ENCODE measurements at regions not wholly inside any gene's neighbourhood (a gene's known extent, or its start where the extent isn't known, plus 50 kb on each side); places are given as distances from the start of the nearest gene placed in this dataset.
A peak's percentile ranks its signal among the peaks of the same experiment; 100 is the strongest.

- no peak for DNase-seq
These were observed 75.4 kb downstream of the VCPKMT start for GRCh38 chr14:50040895-50041465.

- DNase-seq: no peak
These were observed 74.4 kb downstream of the VCPKMT start for GRCh38 chr14:50041980-50042379.

GRCh38 chr14:50044042-50044651 lies 72.2 kb downstream of the VCPKMT start:
- no peak for DNase-seq

- peak; percentile 41 for DNase-seq
These were observed 71.2 kb downstream of the VCPKMT start for GRCh38 chr14:50045039-50045711.

GRCh38 chr14:50045837-50046236 lies 70.5 kb downstream of the VCPKMT start:
- DNase-seq: no peak

GRCh38 chr14:50047274-50047676 lies 69.1 kb downstream of the VCPKMT start:
- no peak for DNase-seq

- DNase-seq: no peak
These were observed 67.3 kb downstream of the VCPKMT start for GRCh38 chr14:50049093-50049492.

GRCh38 chr14:50049703-50050570 lies 66.4 kb downstream of the VCPKMT start:
- no peak for DNase-seq

- DNase-seq: no peak
These were observed 65.3 kb downstream of the VCPKMT start for GRCh38 chr14:50051106-50051505.

- DNase-seq: no peak
These were observed 64.7 kb downstream of the VCPKMT start for GRCh38 chr14:50051706-50052105.

GRCh38 chr14:50052517-50052916 lies 63.9 kb downstream of the VCPKMT start:
- DNase-seq: no peak

GRCh38 chr14:50053935-50054334 lies 62.4 kb downstream of the VCPKMT start:
- no peak for DNase-seq

GRCh38 chr14:50055461-50056228 lies 60.7 kb downstream of the VCPKMT start:
- no peak for DNase-seq

GRCh38 chr14:50056435-50056834 lies 59.9 kb downstream of the VCPKMT start:
- no peak for DNase-seq

GRCh38 chr14:50057331-50057730 lies 59.0 kb downstream of the VCPKMT start:
- no peak for DNase-seq

- DNase-seq: no peak
These were observed 58.3 kb downstream of the VCPKMT start for GRCh38 chr14:50058113-50058512.

Data from stimulated activated CD4-positive, alpha-beta T cell treated with anti-CD3 and anti-CD28 coated beads, Interleukin-12 subunit alpha, Interleukin-12 subunit beta, amount 100 ng/mL, for 4 hours (primary cell).